GM19043 (cell line): ENCODE measurements at regions not wholly inside any gene's neighbourhood (a gene's known extent, or its start where the extent isn't known, plus 50 kb on each side); places are given as distances from the start of the nearest gene placed in this dataset.
"Not testable (repeated sequence)": the region's sequence is repeated elsewhere in the genome, so short reads cannot be mapped to it uniquely, and the experiment has no call there.

ENCODE experiments used
- ATAC-seq: cut with Tn5 transposase; IDR thresholded peaks from one replicate; pipeline ENCODE4 v1.9.1; 2021; ENCODE audit warnings: low read depth; ENCODE audit not compliant: unreplicated experiment

DNA sequence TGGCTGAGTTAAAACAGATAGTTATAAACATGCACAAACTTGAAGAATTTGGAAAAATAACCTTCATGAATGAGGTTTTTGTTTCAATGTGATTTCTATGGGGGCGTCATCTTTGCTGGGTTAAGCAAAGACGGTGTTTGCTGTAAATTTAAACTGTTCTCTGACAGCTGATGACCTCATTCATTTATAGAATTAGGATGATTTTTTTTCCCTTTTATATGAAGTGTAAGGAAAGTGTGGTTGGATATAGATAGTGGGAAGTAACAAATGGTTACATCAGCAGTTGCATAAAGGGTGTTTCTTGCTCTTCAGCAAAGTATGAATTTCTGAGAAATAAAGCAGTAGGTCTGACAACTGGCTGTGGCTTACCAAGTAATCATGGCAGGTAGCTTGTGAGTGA, 137.2 kb upstream of the CENPW start:
- no peak for ATAC-seq

DNA sequence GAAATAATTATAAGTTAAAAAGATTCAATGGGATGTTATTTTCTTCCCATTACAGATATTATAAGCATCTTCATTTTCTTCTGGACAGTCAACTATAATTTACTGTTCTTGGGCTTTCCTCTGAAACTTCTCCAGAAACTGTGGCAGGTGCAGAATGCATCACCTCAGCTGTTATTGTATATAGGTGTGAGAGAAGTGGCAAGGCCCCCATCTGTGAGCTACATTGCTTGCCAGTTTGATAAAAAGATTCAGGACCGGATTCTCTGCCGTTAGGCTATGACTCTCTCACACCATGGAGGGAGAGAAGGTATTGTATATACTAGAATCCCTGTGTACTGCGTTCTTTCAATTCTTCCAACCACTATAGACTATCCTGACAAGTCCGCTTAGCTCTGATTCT, 135.8 kb upstream of the CENPW start:
- ATAC-seq: no peak

- no peak for ATAC-seq
Measured at GRCh38 chr6:126204598-126204997, 135.3 kb upstream of the CENPW start.

DNA sequence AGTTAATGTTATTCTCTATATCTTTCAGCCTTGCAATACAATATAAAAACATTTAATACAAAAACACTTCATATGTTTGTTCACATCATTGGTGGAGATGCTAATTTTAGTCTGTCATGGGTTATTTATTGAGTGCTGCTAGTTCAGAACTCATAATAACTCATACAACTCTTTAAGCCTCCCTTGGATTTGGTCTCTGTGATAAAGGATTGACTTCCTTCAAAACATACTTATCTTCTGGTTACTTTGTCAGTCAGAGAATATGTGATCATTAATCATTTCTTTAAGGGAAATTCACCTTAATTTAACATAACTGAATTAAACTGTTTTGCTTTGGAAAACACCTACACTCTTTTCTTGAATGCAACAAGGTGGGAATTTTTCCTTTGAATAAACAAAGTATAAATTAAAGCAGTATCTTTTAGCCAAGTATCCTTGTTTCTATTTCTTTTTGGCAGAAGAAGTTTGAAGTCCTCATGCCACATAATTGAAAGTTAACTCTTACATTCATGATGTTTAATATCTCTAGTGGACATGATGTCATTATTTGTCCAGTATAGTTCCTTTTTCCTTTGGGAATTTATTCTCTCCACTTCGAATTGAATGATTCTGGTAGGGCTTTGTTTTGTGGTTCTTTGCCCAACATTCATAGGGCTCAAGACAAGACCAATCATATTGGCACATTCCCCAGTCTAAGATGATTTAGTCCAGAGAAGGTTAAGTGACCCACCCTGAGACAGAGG, 133.2 kb upstream of the CENPW start:
- ATAC-seq: no peak

DNA sequence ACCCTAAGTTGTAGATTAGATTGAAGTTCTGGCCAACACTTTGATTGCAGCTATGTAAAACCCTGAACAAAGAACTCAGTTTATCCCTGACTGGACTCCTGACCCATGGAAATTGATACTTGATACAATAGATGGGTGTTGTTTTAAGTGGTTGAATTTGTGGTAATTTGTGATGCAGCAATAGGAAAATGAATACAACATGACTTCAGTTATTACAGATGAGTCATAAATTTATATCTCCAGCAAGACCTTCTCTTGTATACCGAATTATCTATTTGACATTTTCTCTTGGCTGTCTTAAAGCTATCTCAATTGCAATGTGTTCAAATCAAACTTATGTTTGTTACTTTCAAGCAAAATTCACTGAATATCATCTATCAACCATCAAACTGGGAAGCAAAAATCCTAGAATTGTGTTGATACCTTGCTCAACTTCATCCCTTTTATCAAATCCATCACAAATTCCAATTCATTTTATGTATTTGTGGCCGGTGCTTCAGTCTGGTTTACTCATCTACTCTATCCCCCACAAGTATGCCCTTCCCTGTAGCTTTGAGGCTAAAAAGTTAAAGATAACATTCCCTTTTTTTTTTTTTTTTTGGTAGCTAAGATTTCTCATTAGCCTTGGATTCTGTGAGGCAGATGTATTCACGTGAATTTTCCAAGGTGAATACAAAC, 129.4 kb upstream of the CENPW start:
- no peak for ATAC-seq

- ATAC-seq: no peak
Measured at GRCh38 chr6:126217497-126217896, 122.4 kb upstream of the CENPW start.

GRCh38 chr6:126220901-126221300, 119.0 kb upstream of the CENPW start:
- not testable (repeated sequence) for ATAC-seq

GRCh38 chr6:126227833-126228702, 111.8 kb upstream of the CENPW start:
- ATAC-seq: no peak

GRCh38 chr6:126232671-126233070, 107.2 kb upstream of the CENPW start:
- no peak for ATAC-seq

DNA sequence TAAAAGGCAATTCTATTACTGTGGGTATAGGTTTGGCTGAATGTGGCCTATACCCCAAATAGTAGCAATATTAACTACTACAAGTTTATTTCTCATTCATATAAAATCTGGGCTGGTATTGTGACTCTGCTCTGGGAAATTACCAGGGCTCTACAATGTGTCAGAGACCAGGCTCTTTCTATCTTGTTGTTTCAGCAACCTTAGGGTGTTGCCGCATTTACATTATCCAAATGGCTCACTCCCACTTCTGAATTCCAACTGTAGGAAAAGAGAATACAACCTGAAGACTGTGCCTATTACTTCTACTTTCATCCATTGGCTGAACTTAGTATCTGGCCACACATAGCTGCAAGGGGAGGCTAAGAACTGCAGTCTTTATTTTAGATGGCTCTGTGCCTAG, 106.7 kb upstream of the CENPW start:
- ATAC-seq: no peak

DNA sequence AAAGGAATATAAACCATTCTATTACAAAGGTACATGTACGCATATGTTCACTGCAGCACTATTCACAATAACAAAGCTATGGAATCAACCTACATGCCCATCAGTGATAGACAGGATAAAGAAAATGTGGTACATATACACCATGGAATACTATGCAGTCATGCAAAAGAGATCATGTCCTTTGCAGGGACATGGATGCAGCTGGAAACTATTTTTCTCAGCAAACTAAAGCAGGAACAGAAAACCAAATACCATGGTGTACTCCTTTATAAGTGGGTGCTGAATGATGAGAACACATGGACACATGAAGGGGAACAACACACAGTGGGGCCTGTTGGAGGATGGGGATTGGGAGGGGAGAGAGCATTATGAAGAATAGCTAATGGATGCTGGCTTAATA, 104.6 kb upstream of the CENPW start:
- ATAC-seq: no peak

GRCh38 chr6:126245077-126245476, 94.8 kb upstream of the CENPW start:
- no peak for ATAC-seq

DNA sequence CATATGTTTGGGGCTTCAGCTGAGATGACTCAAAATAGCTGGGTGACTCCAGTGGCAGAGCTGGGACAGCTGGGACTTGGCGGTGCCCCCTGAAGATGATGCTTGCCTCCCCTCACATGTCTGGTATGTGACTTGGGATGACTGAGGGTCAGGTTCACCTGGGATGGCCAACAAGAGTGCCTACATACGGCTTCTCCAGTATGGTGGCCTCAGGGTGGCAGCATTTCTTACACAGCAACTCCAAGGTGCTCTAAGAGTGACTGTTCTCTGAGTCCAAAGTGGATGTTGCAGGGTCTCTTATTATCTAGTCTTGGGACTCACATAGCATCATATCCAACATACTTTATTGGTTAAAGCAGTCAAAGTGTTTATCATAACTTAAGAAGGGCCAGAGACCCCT, 87.8 kb upstream of the CENPW start:
- no peak for ATAC-seq

DNA sequence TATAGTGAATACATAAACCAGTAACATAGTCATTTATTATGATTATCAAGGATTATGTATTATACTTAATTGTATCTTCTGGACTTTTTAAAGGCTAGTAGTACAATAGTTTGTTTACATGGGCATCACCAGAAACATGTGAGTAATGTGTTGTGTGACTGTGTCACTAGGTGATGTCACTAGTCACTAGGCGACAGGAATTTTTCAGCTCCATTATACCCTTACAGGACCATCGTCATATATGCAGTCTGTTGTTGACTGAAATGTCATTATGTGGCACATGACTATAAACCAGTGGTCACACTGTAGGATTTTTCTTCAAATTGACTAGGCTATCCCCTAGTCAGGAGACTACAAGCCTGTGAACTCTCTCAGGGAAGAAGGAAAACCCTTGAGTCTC, 86.5 kb upstream of the CENPW start:
- ATAC-seq: no peak

DNA sequence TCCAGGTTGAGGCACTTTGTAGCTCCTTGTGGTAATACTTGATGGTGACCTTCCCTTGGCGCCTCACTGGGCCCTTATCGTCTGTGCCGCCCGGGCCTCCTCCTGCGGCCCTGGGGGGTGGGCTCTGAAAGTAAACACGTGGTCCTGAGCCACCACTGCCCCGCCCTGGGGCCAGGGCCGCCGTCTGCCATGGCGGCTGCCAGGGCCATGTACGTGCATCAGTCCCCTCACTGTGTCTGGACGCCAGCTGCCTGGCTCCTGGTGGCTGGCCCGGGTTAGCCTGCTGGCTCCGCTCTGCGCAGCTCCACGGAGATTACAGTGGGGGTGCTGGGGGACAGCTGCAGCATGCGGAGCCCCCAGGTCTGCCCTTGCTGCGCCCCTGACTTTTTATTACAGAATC, 81.8 kb upstream of the CENPW start:
- ATAC-seq: no peak

DNA sequence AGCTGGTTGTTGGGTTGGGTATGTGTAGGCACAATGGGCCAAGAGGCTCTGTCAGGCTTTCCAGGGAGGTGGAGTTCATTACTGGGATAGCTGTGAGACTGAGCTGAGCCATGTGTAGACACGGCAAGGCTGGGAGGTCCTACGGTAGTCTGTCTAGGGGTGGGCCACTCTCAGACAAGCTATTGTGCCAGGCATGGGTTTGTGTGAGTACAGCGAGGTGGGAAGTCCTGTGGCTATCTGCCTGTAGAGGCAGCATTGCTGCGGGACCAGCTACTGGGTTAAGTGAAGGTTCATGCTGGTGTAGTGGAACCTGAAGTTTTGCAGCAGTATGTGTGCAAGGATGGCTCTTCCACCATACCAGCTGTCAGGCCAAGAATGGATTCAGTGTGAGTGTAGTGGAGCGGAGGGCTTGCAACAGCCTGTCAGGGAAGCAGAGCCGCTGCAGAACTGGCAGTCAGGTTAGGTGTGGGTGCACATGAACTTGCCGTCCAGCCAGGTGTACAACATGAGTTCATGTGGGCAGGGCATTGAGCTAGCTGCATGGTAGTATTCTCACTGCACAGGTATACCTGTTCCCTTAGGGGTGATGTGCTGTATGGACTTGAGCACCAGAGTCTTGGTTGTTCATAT, 78.0 kb upstream of the CENPW start:
- no peak for ATAC-seq

GRCh38 chr6:126264265-126264664, 75.7 kb upstream of the CENPW start:
- ATAC-seq: no peak

DNA sequence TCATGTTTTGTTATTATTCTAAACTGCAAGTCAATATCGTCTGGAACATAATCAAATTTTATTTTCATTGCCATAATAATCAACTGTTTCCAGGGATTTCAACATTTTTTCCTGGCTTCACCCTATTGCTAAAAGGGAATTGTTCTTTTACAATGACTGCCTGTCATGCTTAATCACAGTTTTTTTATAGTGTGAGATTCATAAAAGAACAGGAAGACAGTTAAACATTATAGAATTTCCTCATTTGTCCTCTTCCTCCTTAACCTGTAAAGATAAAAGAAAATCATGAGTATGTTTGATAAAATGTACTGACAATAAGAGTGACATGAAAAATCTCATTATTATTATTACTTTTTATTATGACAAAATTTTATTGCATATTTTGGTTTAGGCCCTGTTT, 73.3 kb upstream of the CENPW start:
- no peak for ATAC-seq

DNA sequence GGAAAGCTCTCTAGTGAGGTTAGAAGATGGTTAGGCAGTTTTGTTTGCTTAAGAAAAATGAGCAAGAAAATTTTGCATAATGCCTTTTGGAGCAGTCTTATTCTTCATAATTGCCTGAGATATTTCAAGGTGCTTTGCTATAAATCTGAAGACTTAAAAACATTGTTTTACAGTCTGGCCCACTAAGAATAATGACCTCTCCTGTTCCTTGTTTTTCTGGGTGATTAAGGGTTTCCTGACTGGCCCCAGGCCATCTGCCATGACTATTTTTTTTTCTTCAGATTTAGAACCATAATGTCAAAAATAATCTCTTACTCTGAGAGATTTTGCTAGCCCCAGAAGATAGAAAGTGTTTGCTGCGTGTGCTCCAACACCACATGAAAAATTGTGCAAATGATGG, 72.3 kb upstream of the CENPW start:
- ATAC-seq: no peak

- no peak for ATAC-seq
Measured at GRCh38 chr6:126268092-126268491, 71.8 kb upstream of the CENPW start.

- no peak for ATAC-seq
Measured at GRCh38 chr6:126280287-126280686, 59.6 kb upstream of the CENPW start.
